Suprapubic skin (tissue), 4 donors: ENCODE measurements at regions not wholly inside any gene's neighbourhood (a gene's known extent, or its start where the extent isn't known, plus 50 kb on each side); places are given as distances from the start of the nearest gene placed in this dataset.
"Not testable (repeated sequence)": the region's sequence is repeated elsewhere in the genome, so short reads cannot be mapped to it uniquely, and the experiment has no call there.

Experiments
- DNase-seq, 2 donors: peaks; one replicate each; pipeline ENCODE4 v3.0.0-alpha.2; 2019; ENCODE audit warnings: low spot score in 2 of 2
- H3K27ac ChIP-seq: fragments of 200-600 bp; sonication (generic); one replicate; pipeline ENCODE4 v1.5.1; 2019
- H3K27me3 ChIP-seq: fragments of 200-600 bp; sonication (generic); one replicate; pipeline ENCODE4 v1.5.1; 2019
- H3K36me3 ChIP-seq: fragments of 200-600 bp; sonication (generic); one replicate; pipeline ENCODE4 v1.5.1; 2019
- H3K4me1 ChIP-seq: fragments of 200-600 bp; sonication (generic); one replicate; pipeline ENCODE4 v1.5.1; 2019
- H3K4me3 ChIP-seq: fragments of 200-600 bp; sonication (generic); one replicate; pipeline ENCODE4 v1.5.1; 2019; ENCODE audit warnings: mild to moderate bottlenecking
- H3K9me3 ChIP-seq: fragments of 200-600 bp; sonication (generic); one replicate; pipeline ENCODE4 v1.5.1; 2019
- CTCF ChIP-seq, 2 donors: fragments of 200-600 bp in 1 of 2; fragments of 450-650 bp in 1 of 2; sonication (generic) in 1 of 2; IDR thresholded peaks; one replicate each; pipeline ENCODE4 v1.5.1; 2016 to 2019; ENCODE audit warnings: antibody characterized with exemption in 2 of 2, mild to moderate bottlenecking in 1 of 2, moderate library complexity in 1 of 2
- EP300 ChIP-seq: sonication (generic); formaldehyde crosslinking; IDR thresholded peaks from one replicate; pipeline ENCODE4 v1.6.1; 2017; ENCODE audit warnings: antibody characterized with exemption
- POLR2A ChIP-seq, 2 donors: fragments of 450-650 bp; IDR thresholded peaks; one replicate each; pipeline ENCODE4 v1.6.1; 2017; ENCODE audit warnings: antibody characterized with exemption in 2 of 2, mild to moderate bottlenecking in 2 of 2, moderate library complexity in 2 of 2
- POLR2AphosphoS5 ChIP-seq, 3 donors: sonication (generic); formaldehyde crosslinking; IDR thresholded peaks; one replicate each; pipeline ENCODE4 v1.6.1; 2017; ENCODE audit warnings: antibody characterized with exemption in 3 of 3
- WGBS: methylation state at CpG from one replicate; pipeline ENCODE4 v1.1.5; 2018; 5-methylcytosine and 5-hydroxymethylcytosine counted together

GRCh38 chr2:47964277-47964676 is 58.0 kb upstream of the FBXO11 start:
- H3K27ac ChIP-seq = no peak overlapping the region
- TF ChIP-seq POLR2AphosphoS5 (IDR thresholded peaks at IDR 0.05) (no peak), POLR2A (IDR thresholded peaks at IDR 0.05) (no peak), EP300 (no peak), CTCF (IDR thresholded peaks at IDR 0.05) (no peak)
- no peaks in the 10 kb centered on the region for H3K4me1 ChIP-seq
- no peaks in the 10 kb centered on the region for H3K9me3 ChIP-seq
- H3K4me3 ChIP-seq = no peak overlapping the region
- DNase-seq = no peak
- no peaks in the 10 kb centered on the region for H3K36me3 ChIP-seq
- no peaks in the 10 kb centered on the region for H3K27me3 ChIP-seq

- TF ChIP-seq EP300 (no peak), CTCF (IDR thresholded peaks at IDR 0.05) (no peak), POLR2A (IDR thresholded peaks at IDR 0.05) (no peak), POLR2AphosphoS5 (IDR thresholded peaks at IDR 0.05) (no peak)
- Histone ChIP-seq H3K9me3 (no peaks in the 10 kb centered on the region), H3K4me1 (no peaks in the 10 kb centered on the region), H3K27me3 (no peaks in the 10 kb centered on the region), H3K36me3 (no peaks in the 10 kb centered on the region), H3K27ac (no peak overlapping the region), H3K4me3 (no peak overlapping the region)
- DNase-seq = no peak
- 77% methylated on average over 8 of the region's 8 CpGs for WGBS
These were observed 58.6 kb upstream of the FBXO11 start for GRCh38 chr2:47964722-47965434.

- H3K4me1 ChIP-seq, H3K4me3 ChIP-seq, H3K27me3 ChIP-seq, DNase-seq, H3K27ac ChIP-seq, H3K36me3 ChIP-seq, H3K9me3 ChIP-seq: not testable (repeated sequence)
These were observed 70.4 kb upstream of the FBXO11 start for GRCh38 chr2:47976728-47977127.

GRCh38 chr2:47984041-47984440 is 77.7 kb upstream of the FBXO11 start:
- Histone ChIP-seq H3K4me1 (no peaks in the 10 kb centered on the region), H3K4me3 (no peak overlapping the region), H3K9me3 (no peaks in the 10 kb centered on the region), H3K36me3 (no peaks in the 10 kb centered on the region), H3K27me3 (no peaks in the 10 kb centered on the region), H3K27ac (no peak overlapping the region)
- TF ChIP-seq CTCF (IDR thresholded peaks at IDR 0.05) (no peak), POLR2A (IDR thresholded peaks at IDR 0.05) (no peak), EP300 (no peak), POLR2AphosphoS5 (IDR thresholded peaks at IDR 0.05) (no peak)
- no peak for DNase-seq

- Histone ChIP-seq H3K4me3 (no peak overlapping the region), H3K27me3 (no peaks in the 10 kb centered on the region), H3K4me1 (no peaks in the 10 kb centered on the region), H3K9me3 (no peaks in the 10 kb centered on the region), H3K27ac (no peak overlapping the region), H3K36me3 (no peaks in the 10 kb centered on the region)
- 96% methylated on average over 2 of the region's 2 CpGs for WGBS
- no peak for DNase-seq
- TF ChIP-seq EP300 = no peak
- TF ChIP-seq CTCF (IDR thresholded peaks at IDR 0.05) = no peak
- no peak for TF ChIP-seq POLR2AphosphoS5 (IDR thresholded peaks at IDR 0.05)
- no peak for TF ChIP-seq POLR2A (IDR thresholded peaks at IDR 0.05)
These were observed 84.2 kb upstream of the FBXO11 start for GRCh38 chr2:47990503-47990902.

GRCh38 chr2:47992671-47993070 is 86.4 kb upstream of the FBXO11 start:
- H3K36me3 ChIP-seq = no peaks in the 10 kb centered on the region
- TF ChIP-seq POLR2A (IDR thresholded peaks at IDR 0.05) (no peak), POLR2AphosphoS5 (IDR thresholded peaks at IDR 0.05) (no peak), CTCF (IDR thresholded peaks at IDR 0.05) (no peak), EP300 (no peak)
- no peak overlapping the region for H3K4me3 ChIP-seq
- H3K4me1 ChIP-seq = no peaks in the 10 kb centered on the region
- H3K9me3 ChIP-seq = no peaks in the 10 kb centered on the region
- no peak for DNase-seq
- H3K27ac ChIP-seq = no peak overlapping the region
- no peaks in the 10 kb centered on the region for H3K27me3 ChIP-seq
